ENCODE measurements at regions not wholly inside any gene's neighbourhood (a gene's known extent, or its start where the extent isn't known, plus 50 kb on each side); places are given as distances from the start of the nearest gene placed in this dataset.

DNA sequence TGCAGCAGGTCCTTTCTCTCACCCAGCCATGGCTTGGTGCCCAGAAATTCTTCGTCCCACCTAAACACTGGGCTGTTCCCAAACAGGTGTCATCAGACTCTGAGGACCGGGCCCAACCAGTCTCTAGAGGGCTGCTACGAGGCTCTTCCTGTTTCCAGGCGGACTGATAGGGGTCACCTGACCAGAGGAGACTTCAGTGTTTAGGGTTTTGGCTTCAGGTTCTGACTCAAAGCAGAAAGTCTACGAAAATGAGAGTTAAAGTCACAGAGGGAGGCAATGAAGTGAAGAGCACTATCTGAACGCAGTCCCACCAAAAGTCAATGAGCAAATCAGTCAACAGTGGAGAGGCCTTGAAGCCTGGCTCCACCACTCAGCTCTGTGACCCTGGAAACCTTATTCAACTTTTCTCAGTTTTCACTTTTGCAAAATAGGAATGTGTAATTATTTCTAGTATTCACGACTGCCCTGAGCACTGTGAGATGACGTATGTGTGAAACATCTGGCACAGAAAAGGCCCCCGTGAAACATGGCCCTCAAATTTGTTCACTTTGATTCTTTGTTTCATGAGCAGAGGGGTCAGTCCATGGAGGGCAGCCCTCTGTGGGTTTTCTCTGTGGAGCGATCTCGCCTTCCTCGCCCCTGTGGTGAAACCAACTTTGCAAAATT is 189.9 kb upstream of the PDE1C start (continued):
- TF ChIP-seq, protein P1, sequence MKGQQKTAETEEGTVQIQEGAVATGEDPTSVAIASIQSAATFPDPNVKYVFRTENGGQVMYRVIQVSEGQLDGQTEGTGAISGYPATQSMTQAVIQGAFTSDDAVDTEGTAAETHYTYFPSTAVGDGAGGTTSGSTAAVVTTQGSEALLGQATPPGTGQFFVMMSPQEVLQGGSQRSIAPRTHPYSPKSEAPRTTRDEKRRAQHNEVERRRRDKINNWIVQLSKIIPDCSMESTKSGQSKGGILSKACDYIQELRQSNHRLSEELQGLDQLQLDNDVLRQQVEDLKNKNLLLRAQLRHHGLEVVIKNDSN (IDR thresholded peaks at IDR 0.05; ENCODE audit: borderline replicate concordance, extremely low read length, insufficient read depth, low read depth, low read length) = no peak
- TF ChIP-seq NFIC (IDR thresholded peaks at IDR 0.05; ENCODE audit: low read depth, low read length) (no peak), RCOR1 (conservative IDR thresholded peaks at IDR 0.05; ENCODE audit: low read depth, low read length) (no peak), RAD21 (IDR thresholded peaks at IDR 0.05; ENCODE audit: insufficient read depth, low read depth, low read length) (no peak), EP300 (IDR thresholded peaks at IDR 0.05; ENCODE audit: borderline replicate concordance in 1 of 2, control insufficient read depth in 1 of 2, low read depth in 2 of 2, low read length in 2 of 2) (no peak), CHD4 (IDR thresholded peaks at IDR 0.05) (no peak), IKZF2 (IDR thresholded peaks at IDR 0.05) (peak; percentile 51 to 57), SUZ12 (IDR thresholded peaks at IDR 0.05; ENCODE audit: unreplicated experiment) (no peak), IKZF1 (conservative IDR thresholded peaks at IDR 0.05) (peak; percentile 35; the same call in 1 of the 2 replicates), POU2F2 (IDR thresholded peaks at IDR 0.05; ENCODE audit: borderline replicate concordance, low read depth, low read length) (no peak), NFYB (IDR thresholded peaks at IDR 0.05; ENCODE audit: insufficient read depth, low read depth, low read length) (peak; percentile 72), SMC3 (IDR thresholded peaks at IDR 0.05; ENCODE audit: borderline replicate concordance, low read length) (no peak), CHD1 (IDR thresholded peaks at IDR 0.05; ENCODE audit: low read depth, low read length) (no peak)
- TF ChIP-seq, protein P2, sequence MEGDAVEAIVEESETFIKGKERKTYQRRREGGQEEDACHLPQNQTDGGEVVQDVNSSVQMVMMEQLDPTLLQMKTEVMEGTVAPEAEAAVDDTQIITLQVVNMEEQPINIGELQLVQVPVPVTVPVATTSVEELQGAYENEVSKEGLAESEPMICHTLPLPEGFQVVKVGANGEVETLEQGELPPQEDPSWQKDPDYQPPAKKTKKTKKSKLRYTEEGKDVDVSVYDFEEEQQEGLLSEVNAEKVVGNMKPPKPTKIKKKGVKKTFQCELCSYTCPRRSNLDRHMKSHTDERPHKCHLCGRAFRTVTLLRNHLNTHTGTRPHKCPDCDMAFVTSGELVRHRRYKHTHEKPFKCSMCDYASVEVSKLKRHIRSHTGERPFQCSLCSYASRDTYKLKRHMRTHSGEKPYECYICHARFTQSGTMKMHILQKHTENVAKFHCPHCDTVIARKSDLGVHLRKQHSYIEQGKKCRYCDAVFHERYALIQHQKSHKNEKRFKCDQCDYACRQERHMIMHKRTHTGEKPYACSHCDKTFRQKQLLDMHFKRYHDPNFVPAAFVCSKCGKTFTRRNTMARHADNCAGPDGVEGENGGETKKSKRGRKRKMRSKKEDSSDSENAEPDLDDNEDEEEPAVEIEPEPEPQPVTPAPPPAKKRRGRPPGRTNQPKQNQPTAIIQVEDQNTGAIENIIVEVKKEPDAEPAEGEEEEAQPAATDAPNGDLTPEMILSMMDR (IDR thresholded peaks at IDR 0.05 in 2 of 3, conservative IDR thresholded peaks at IDR 0.05 in 1 of 3; ENCODE audit: control insufficient read depth in 2 of 3, extremely low read depth in 1 of 3, insufficient read depth in 1 of 3, low read depth in 3 of 3, low read length in 3 of 3) = no peak
